Adipocyte (in vitro differentiated cells): ENCODE measurements at regions not wholly inside any gene's neighbourhood (a gene's known extent, or its start where the extent isn't known, plus 50 kb on each side); places are given as distances from the start of the nearest gene placed in this dataset.

Experiments used
- DNase-seq: peaks from one replicate; pipeline ENCODE4 v3.0.0-alpha.2; 2015; ENCODE audit warnings: low read depth
- H3K27me3 ChIP-seq: replicated peaks from 2 replicates; pipeline ENCODE4 v1.7.0; 2013; ENCODE audit warnings: mild to moderate bottlenecking, low read length, moderate library complexity; ENCODE audit not compliant: control insufficient read depth, insufficient read depth
- H3K36me3 ChIP-seq: 2 replicates; pipeline ENCODE4 v1.7.0; 2013; ENCODE audit warnings: low read length, mild to moderate bottlenecking, moderate library complexity; ENCODE audit not compliant: control insufficient read depth, insufficient read depth, severe bottlenecking
- H3K4me1 ChIP-seq: 2 replicates; pipeline ENCODE4 v1.7.0; 2013; ENCODE audit warnings: mild to moderate bottlenecking, low read length, moderate library complexity; ENCODE audit not compliant: control insufficient read depth, insufficient read depth
- H3K4me3 ChIP-seq: 2 replicates; pipeline ENCODE4 v1.7.0; 2013; ENCODE audit warnings: mild to moderate bottlenecking, low read length, moderate library complexity
- H3K9ac ChIP-seq: 2 replicates; pipeline ENCODE4 v1.7.0; 2013; ENCODE audit warnings: mild to moderate bottlenecking, low read length, moderate library complexity
- H3K9me3 ChIP-seq: 2 replicates; pipeline ENCODE4 v1.7.0; 2013; ENCODE audit warnings: mild to moderate bottlenecking, low read length, moderate library complexity; ENCODE audit not compliant: control insufficient read depth

DNA sequence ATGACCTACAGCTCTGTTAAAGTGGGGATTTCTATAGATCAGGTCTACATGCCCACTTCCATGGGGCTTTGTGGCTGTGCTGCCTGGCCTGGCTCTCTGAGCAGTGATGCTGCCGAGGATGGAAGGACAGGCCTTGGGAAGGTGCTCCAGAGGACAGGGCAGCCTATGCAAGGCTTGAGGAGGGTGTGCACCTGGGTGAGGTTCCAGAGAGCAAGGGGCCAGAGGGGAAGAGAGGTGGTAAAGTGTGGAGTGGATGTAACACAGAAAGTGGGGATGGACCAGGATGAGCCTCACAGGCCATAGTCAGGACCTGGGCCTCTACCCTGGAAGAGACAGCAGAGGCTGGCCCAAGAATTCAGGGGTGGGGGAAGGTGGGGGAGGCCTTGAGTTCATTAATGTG lies 826.4 kb downstream of the DCDC2C start:
- Histone ChIP-seq H3K9ac (no peak overlapping the region), H3K27me3 (no peaks in the 10 kb centered on the region), H3K4me3 (no peak overlapping the region), H3K9me3 (peaks cover 4% of the 10 kb centered on the region), H3K4me1 (no peaks in the 10 kb centered on the region), H3K36me3 (no peaks in the 10 kb centered on the region)
- DNase-seq, result no peak

DNA sequence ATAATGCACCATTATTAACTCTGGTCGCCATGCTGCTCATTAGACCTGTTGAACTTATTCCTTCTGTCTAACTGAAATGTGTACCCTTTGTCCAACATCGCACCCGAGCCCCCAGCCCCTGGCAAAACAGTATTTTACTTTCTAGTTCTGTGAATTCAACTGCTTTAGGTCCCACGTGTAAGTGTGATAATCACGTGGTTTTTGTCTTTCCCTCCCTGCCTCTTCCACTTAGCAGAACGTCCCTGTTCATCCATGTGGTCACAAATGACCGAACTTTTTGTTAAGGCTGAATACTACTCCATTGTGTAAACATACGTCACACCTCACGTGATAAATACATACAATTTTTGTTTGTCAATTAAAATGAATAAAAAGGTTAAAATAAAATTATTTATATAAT lies 826.9 kb downstream of the DCDC2C start:
- Histone ChIP-seq H3K4me3 (no peak overlapping the region), H3K27me3 (no peaks in the 10 kb centered on the region), H3K9me3 (peaks cover 4% of the 10 kb centered on the region), H3K36me3 (no peaks in the 10 kb centered on the region), H3K9ac (no peak overlapping the region), H3K4me1 (no peaks in the 10 kb centered on the region)
- DNase-seq, result no peak

DNA sequence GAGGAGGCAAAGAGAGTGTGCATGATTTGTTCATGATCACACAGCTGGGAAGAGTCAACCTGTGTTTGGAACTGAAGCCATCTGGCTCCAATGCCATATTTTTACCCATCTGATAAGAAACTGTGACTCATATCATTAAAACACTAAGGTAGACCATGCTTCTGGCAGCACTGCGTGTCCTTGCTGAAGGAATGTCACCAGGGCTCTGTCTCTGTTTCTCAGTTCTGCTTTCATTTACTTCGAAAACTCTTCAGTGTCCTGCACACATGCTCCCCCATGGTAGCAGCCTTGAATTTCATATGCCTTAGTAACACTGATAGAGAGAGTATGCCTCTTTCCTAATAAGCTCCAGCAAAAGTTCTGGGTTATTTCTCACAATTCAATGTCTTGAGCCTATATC lies 830.4 kb downstream of the DCDC2C start:
- Histone ChIP-seq H3K36me3 (no peaks in the 10 kb centered on the region), H3K4me1 (no peaks in the 10 kb centered on the region), H3K9ac (no peak overlapping the region), H3K27me3 (no peaks in the 10 kb centered on the region), H3K4me3 (no peak overlapping the region), H3K9me3 (peaks cover 4% of the 10 kb centered on the region)
- no peak for DNase-seq

DNA sequence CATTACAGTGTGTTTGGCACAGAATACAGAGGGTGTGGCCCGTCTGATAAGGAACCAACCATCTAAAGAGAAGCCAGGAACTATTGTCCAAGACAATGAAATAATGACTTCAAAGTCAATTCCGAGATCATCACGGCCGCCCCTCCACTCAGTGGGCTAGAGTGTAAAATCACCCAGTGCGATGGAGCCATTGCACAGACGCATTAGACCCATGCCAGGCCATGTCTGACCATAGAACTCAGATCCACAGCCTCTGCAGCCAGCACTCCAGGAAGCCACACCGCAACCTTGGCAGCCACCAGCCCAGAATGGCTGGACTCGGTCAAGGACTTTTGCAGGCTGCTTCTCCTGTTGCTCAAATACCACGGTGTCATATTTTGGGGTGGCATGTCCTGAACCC lies 835.7 kb downstream of the DCDC2C start:
- no peak overlapping the region for H3K4me3 ChIP-seq
- DNase-seq, result no peak
- no peaks in the 10 kb centered on the region for H3K9me3 ChIP-seq
- no peaks in the 10 kb centered on the region for H3K27me3 ChIP-seq
- H3K9ac ChIP-seq, result no peak overlapping the region
- no peaks in the 10 kb centered on the region for H3K4me1 ChIP-seq
- H3K36me3 ChIP-seq, result no peaks in the 10 kb centered on the region

DNA sequence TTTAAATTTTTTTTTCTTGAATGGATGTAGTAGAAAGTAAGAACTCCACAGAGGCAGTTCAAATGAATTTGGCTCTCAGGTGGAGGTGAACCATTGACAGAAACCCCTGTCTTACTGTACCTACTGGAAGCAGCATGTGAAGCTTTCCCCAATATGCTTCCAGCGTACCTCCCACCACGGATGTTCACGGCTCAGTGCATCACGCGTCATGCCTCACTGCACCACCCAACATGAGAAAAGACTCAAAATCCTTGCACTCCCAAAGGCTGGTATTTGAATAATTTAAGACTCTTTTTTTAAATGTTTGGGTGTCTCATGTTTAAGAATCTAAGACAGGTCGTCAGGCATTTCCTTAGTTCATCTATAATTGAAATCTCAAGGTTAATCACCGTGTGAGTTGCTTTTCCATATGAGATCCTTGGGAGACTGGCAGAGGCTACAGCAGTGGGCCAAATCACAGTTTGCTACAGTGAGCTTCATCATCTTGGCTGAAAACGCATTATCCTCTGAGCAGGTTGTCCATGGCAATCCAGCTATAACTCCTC lies 846.4 kb downstream of the DCDC2C start:
- Histone ChIP-seq H3K9ac (no peak overlapping the region), H3K4me1 (no peaks in the 10 kb centered on the region), H3K36me3 (no peaks in the 10 kb centered on the region), H3K4me3 (no peak overlapping the region), H3K9me3 (peaks cover 5% of the 10 kb centered on the region), H3K27me3 (no peaks in the 10 kb centered on the region)
- no peak for DNase-seq

DNA sequence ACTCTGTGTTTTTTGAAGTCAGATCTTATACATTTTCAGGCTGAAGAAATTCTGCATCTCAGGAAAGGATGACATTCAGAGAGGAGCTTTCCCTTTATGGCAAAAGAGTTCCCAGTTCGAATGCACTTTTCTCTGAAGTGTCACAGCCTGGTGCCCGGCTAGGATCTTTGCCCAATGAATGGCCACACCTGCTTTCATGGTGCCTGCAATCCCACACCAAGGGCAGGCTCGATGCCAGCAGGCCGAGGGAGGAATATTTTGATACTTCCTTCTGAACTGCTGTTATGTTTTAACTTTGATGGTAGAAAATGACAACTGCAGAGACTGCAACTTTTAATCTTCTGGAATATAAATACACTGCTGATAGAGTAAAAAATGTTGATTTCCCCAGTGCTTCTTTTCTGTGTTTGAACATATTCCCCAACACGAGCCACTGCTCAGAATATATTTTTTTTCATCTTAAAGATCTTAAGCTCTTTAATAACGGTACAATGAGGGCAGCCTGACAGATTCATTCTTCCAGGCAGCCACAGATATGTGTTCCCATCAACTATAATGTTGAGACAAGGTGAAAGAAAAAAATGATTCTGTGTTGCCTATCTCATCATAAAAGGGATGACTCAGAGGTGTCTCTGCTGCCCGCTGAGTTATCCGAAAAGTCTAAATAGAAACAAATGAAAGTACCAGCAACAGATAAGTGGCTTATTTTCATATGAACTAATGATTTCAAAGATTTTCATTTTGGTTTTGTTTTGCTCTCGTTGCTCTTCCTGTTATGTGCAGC lies 848.5 kb downstream of the DCDC2C start:
- no peak overlapping the region for H3K9ac ChIP-seq
- no peaks in the 10 kb centered on the region for H3K27me3 ChIP-seq
- no peak overlapping the region for H3K4me3 ChIP-seq
- peaks cover 5% of the 10 kb centered on the region for H3K9me3 ChIP-seq
- no peaks in the 10 kb centered on the region for H3K4me1 ChIP-seq
- no peak for DNase-seq
- H3K36me3 ChIP-seq, result no peaks in the 10 kb centered on the region

DNA sequence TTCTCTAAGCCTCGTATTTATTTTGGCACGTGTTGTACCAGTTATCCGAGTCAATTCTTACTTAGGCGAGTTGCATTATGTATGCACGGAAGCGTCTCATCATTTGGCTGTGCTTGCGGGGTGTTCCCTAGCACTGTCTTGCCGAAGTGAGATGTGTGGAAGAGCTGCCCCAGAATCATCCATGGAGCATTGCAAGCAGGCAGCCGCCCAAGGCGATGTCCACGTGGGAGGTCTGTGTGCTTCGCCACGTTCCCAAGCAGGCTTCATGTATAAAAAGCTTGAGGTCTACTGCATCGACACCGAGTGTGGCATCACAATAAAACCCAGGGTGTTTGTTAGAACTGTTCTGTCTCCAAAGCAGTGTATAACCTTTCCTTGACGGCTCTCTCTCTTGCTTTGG lies 849.9 kb downstream of the DCDC2C start:
- H3K36me3 ChIP-seq, result no peaks in the 10 kb centered on the region
- H3K4me1 ChIP-seq, result no peaks in the 10 kb centered on the region
- H3K9ac ChIP-seq, result no peak overlapping the region
- no peak overlapping the region for H3K4me3 ChIP-seq
- H3K27me3 ChIP-seq, result no peaks in the 10 kb centered on the region
- peaks cover 12% of the 10 kb centered on the region for H3K9me3 ChIP-seq
- DNase-seq, result no peak

DNA sequence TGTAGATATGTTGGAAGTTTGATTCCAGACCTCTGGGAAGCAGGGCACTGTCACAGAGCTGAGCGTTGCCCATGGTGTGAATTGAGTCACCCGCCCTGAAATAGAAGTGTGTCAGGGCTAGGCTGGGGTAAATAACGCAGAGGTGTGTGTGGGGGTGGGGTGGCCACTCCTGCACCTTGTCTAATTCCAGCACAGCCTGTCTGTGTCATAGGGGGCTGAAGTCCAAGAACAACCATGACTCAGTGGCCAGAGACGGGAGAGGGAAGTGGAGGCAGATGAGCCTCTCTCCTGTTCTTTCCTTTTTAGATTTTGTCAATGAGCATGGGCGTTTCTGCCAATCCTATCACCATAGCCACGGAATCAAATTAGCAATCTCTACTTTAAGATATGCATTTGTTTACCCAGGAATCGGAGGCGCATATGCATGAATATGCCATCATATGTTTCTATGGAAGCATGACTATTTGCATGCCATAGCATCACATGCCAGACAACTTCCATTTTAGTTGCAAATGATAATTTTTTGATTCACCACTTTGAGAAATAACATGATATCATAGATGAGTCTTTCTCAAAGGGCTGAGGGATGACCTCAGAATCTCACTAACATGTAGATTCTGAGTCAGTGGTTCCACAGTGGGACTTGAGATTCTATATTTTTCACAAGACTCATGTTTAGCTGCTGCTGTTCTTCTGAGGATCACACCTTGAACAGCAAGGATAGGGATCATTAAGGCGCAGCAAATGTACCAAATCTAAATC lies 852.9 kb downstream of the DCDC2C start:
- DNase-seq, result no peak
- Histone ChIP-seq H3K4me3 (no peak overlapping the region), H3K9me3 (peaks cover 6% of the 10 kb centered on the region), H3K27me3 (no peaks in the 10 kb centered on the region), H3K9ac (no peak overlapping the region), H3K4me1 (no peaks in the 10 kb centered on the region), H3K36me3 (no peaks in the 10 kb centered on the region)

DNA sequence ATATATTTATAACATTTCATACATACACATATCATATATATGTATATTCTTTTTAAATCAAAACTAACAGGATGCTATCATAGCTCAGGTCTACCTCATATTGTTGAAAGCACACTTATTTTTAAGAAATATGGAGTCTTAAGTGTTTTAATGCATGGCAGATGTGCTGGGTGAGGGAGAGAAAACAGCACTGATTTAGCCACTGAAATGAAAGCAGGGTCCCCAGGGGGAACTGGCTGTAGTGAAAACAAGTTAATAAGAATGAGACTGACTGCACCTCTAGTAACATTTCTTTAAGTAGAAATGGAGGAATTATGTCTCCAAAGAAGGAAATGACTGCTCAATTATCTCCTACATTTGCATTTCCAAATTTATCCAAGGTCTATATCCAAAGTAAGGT lies 857.8 kb downstream of the DCDC2C start:
- no peak for DNase-seq

DNA sequence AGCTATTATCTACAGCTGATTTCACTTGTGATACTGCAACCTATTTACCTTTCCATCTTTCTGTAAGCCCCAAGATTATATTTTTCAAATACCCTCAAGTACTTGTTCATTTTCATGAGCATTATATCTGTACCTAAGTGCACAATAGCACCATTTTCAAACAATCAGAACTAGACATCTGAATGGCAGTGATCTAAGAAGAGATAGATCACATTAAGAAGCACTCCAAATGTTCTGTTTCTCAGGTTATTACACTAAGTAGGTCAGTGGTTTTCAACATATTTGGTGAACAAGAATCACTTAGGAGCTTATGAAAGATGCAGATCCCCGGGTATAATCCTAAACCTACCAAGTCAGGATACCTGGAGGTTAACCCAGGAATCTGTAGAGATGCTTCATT lies 872.7 kb downstream of the DCDC2C start:
- peaks cover 13% of the 10 kb centered on the region for H3K9me3 ChIP-seq
- no peaks in the 10 kb centered on the region for H3K36me3 ChIP-seq
- H3K4me3 ChIP-seq, result no peak overlapping the region
- no peaks in the 10 kb centered on the region for H3K4me1 ChIP-seq
- H3K27me3 ChIP-seq, result no peaks in the 10 kb centered on the region
- DNase-seq, result no peak
- no peak overlapping the region for H3K9ac ChIP-seq

More for the DNA sequence above, 857.8 kb downstream of the DCDC2C start:
- H3K9me3 ChIP-seq, result peaks cover 6% of the 10 kb centered on the region
- no peaks in the 10 kb centered on the region for H3K36me3 ChIP-seq
- no peak overlapping the region for H3K9ac ChIP-seq
- H3K4me1 ChIP-seq, result no peaks in the 10 kb centered on the region
- no peak overlapping the region for H3K4me3 ChIP-seq
- no peaks in the 10 kb centered on the region for H3K27me3 ChIP-seq

DNA sequence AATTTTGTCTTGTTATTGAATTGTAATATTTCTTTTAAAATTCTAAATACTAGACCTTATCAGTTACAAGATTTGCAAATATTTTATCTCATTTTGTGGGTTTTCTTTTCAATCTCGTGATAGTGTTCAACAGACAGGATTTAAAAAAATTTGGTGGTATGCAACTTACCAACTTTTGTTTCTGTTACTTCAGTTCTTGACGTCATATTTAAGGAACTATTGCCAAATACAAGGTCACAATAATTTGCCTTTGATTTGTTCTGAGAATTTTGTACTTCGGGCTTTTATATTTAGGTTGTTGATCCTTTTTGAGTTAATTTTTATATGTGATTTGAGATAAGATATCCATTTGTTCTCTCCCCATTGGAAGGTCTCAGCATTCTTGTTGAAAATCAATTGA lies 876.6 kb downstream of the DCDC2C start:
- H3K27me3 ChIP-seq, result no peaks in the 10 kb centered on the region
- H3K4me1 ChIP-seq, result no peaks in the 10 kb centered on the region
- H3K9ac ChIP-seq, result no peak overlapping the region
- H3K4me3 ChIP-seq, result no peak overlapping the region
- H3K36me3 ChIP-seq, result no peaks in the 10 kb centered on the region
- H3K9me3 ChIP-seq, result peaks cover 10% of the 10 kb centered on the region
- no peak for DNase-seq
